ENCODE measurements at regions not wholly inside any gene's neighbourhood (a gene's known extent, or its start where the extent isn't known, plus 50 kb on each side); places are given as distances from the start of the nearest gene placed in this dataset.

DNA sequence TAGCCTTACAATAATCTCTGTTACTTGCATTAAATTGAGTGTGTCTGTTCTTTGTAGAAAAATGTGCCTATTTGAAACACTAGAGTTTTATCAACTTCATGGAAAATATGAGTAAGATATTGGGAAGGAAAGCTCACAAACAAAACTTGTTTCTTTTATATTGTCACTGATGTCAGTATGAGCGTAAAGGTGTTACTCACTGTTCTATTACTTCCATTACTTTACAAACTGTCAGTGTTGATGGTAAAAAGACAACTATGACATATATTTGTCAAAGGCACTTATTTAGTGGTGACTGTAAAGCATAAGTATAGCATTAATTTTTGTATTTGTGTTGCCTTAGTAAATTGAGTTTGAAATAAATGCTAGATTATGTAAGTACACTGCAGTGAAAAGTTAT lies 193.7 kb upstream of the FLRT2 start (continued):
- no peak for TF ChIP-seq REST (IDR thresholded peaks at IDR 0.05; ENCODE audit: unreplicated experiment)
- no peak for TF ChIP-seq EZH2 (IDR thresholded peaks at IDR 0.05; ENCODE audit: low read depth, unreplicated experiment)
- no peak for TF ChIP-seq CREB1 (CRISPR knock-in tag; IDR thresholded peaks at IDR 0.05; ENCODE audit: low read depth)
- TF ChIP-seq, protein P1, sequence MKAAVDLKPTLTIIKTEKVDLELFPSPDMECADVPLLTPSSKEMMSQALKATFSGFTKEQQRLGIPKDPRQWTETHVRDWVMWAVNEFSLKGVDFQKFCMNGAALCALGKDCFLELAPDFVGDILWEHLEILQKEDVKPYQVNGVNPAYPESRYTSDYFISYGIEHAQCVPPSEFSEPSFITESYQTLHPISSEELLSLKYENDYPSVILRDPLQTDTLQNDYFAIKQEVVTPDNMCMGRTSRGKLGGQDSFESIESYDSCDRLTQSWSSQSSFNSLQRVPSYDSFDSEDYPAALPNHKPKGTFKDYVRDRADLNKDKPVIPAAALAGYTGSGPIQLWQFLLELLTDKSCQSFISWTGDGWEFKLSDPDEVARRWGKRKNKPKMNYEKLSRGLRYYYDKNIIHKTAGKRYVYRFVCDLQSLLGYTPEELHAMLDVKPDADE (IDR thresholded peaks at IDR 0.05): no peak
- no peak for TF ChIP-seq POLR2AphosphoS5 (IDR thresholded peaks at IDR 0.05; ENCODE audit: low read depth)
- TF ChIP-seq EZH2phosphoT487 (IDR thresholded peaks at IDR 0.05; ENCODE audit: unreplicated experiment): no peak

- Mint-ChIP-seq H3K4me1 (no peaks in the 10 kb centered on the region), H3K27me3 (ENCODE audit: insufficient read depth, low read depth, poor library complexity) (no peaks in the 10 kb centered on the region), H3K36me3 (ENCODE audit: low read depth) (no peaks in the 10 kb centered on the region), H3K27ac (no peak overlapping the region), H3K4me3 (no peak overlapping the region), H3K9me3 (no peaks in the 10 kb centered on the region)
- H3K27ac ChIP-seq (ENCODE audit: low read depth): no peak overlapping the region
- no peaks in the 10 kb centered on the region for H3K79me2 ChIP-seq (replicated peaks; ENCODE audit: insufficient read depth)
- peaks cover 5% of the 10 kb centered on the region; the same call in 1 of the 2 replicates for H3K9me2 ChIP-seq (ENCODE audit: insufficient read depth)
- no peak overlapping the region for H3K4me3 ChIP-seq
- H3K4me1 ChIP-seq (ENCODE audit: insufficient read depth): no peaks in the 10 kb centered on the region
- H2AFZ ChIP-seq: no peak overlapping the region
- DNase-seq (ENCODE audit: low spot score) (no peak), ATAC-seq (no peak)
- H3K36me3 ChIP-seq (ENCODE audit: insufficient read depth): no peaks in the 10 kb centered on the region
- no peak overlapping the region for H3K4me2 ChIP-seq
- H4K20me1 ChIP-seq (replicated peaks; ENCODE audit: insufficient read depth): no peaks in the 10 kb centered on the region
- H3F3A ChIP-seq (replicated peaks; ENCODE audit: low read depth): no peaks in the 10 kb centered on the region
- no peaks in the 10 kb centered on the region for H3K27me3 ChIP-seq (ENCODE audit: insufficient read depth)
- TF ChIP-seq REST (IDR thresholded peaks at IDR 0.05; ENCODE audit: unreplicated experiment) (no peak), EZH2phosphoT487 (IDR thresholded peaks at IDR 0.05; ENCODE audit: unreplicated experiment) (no peak), EZH2 (IDR thresholded peaks at IDR 0.05; ENCODE audit: low read depth, unreplicated experiment) (no peak), CREB1 (CRISPR knock-in tag; IDR thresholded peaks at IDR 0.05; ENCODE audit: low read depth) (no peak), STAT1 (IDR thresholded peaks at IDR 0.05; ENCODE audit: unreplicated experiment) (no peak), CTCF (conservative IDR thresholded peaks at IDR 0.05; ENCODE audit: low read depth in 2 of 2) (no peak), POLR2AphosphoS5 (IDR thresholded peaks at IDR 0.05; ENCODE audit: low read depth) (no peak), NANOG (IDR thresholded peaks at IDR 0.05; ENCODE audit: borderline replicate concordance) (no peak), ZNF331 (CRISPR knock-in tag; IDR thresholded peaks at IDR 0.05; ENCODE audit: low read depth) (no peak)
- TF ChIP-seq, protein P1 (IDR thresholded peaks at IDR 0.05): no peak
These were observed 193.1 kb upstream of the FLRT2 start for GRCh38 chr14:85336817-85337216.

Data from GM23338 (cell line).